HepG2 (cell line): ENCODE measurements at regions not wholly inside any gene's neighbourhood (a gene's known extent, or its start where the extent isn't known, plus 50 kb on each side); places are given as distances from the start of the nearest gene placed in this dataset.

Experiments used
- ATAC-seq: fragments of 200-7000 bp; cut with Tn5 transposase; 3 replicates; pipeline ENCODE4 v1.9.1; 2020; ENCODE audit warnings: mild to moderate bottlenecking, moderate library complexity
- BruUV-seq: library from RNA; stranded (reverse); fragments of 400-500 nt; replicated peaks from 2 replicates; lab custom pipeline; 2021; lab: Mats Ljungman, UMichigan
- CTCF ChIA-PET: fragments of 300-600 bp; formaldehyde crosslinking; extraction: SDS; loops from one replicate; lab custom pipeline; 2021; ENCODE audit warnings: low total read pairs, inconsistent platforms, low intra/inter-chr PET ratio; lab: Yijun Ruan, JAX
- POLR2A ChIA-PET: fragments of 350-600 bp; sonication (Branson Sonifier 250); formaldehyde crosslinking; loops from one replicate; lab custom pipeline; 2020; ENCODE audit warnings: antibody characterized with exemption, inconsistent platforms; lab: Yijun Ruan, JAX
- DNase-seq: peaks from one replicate; pipeline ENCODE4 v3.0.0-alpha.2; 2015; ENCODE audit warnings: low spot score
- FAIRE-seq: peaks from 3 replicates; lab custom pipeline; 2011; peaks lifted over from hg19 to GRCh38; lab: Jason Lieb, UNC
- H2AFZ ChIP-seq: one replicate; pipeline ENCODE4 v1.6.1; 2011; ENCODE audit warnings: low read length, inconsistent platforms
- H3K27ac ChIP-seq: fragments of 300-600 bp; 3 replicates; pipeline ENCODE4 v1.8.0; 2011; ENCODE audit warnings: mixed run types, mild to moderate bottlenecking, mixed read lengths, low read length, inconsistent platforms; ENCODE audit not compliant: insufficient read depth; ENCODE audit errors: extremely low read length
- H3K27me3 ChIP-seq, 2 experiments: fragments of 200-600 bp in 1 of 2; 2 replicates in 1 of 2; 3 replicates in 1 of 2; pipeline versions ENCODE4 v1.6.0 to v1.8.0; 2011; ENCODE audit warnings: low read length in 2 of 2, mild to moderate bottlenecking in 2 of 2, moderate library complexity in 2 of 2, inconsistent platforms in 1 of 2; ENCODE audit not compliant: insufficient read depth in 2 of 2, control insufficient read depth in 1 of 2
- H3K36me3 ChIP-seq, 2 experiments: fragments of 200-600 bp in 1 of 2; replicated peaks in 1 of 2; 2 replicates in 1 of 2; 3 replicates in 1 of 2; pipeline versions ENCODE4 v1.5.1 to v1.8.0; 2011; ENCODE audit warnings: low read length in 2 of 2, inconsistent platforms in 1 of 2; ENCODE audit not compliant: insufficient read depth in 2 of 2, control insufficient read depth in 1 of 2
- H3K4me1 ChIP-seq: 2 replicates; pipeline ENCODE4 v1.5.1; 2012; ENCODE audit warnings: low read length, inconsistent platforms; ENCODE audit not compliant: insufficient read depth
- H3K4me2 ChIP-seq: 2 replicates; pipeline ENCODE4 v1.6.0; 2011; ENCODE audit warnings: low read depth, low read length, inconsistent platforms
- H3K4me3 ChIP-seq, 3 experiments: fragments of 200-600 bp in 1 of 3; sonication (generic), shearing (Covaris generic) in 1 of 3; replicated peaks in 1 of 3; 2 replicates each; pipeline ENCODE4 v1.5.1; 2011 to 2016; ENCODE audit warnings: low read length in 3 of 3, inconsistent platforms in 2 of 3, low read depth in 2 of 3, mild to moderate bottlenecking in 2 of 3, control low read depth in 1 of 3, mixed read lengths in 1 of 3; ENCODE audit not compliant: insufficient read depth in 1 of 3
- H3K79me2 ChIP-seq: one replicate; pipeline ENCODE4 v1.6.1; 2011; ENCODE audit warnings: low read length, inconsistent platforms; ENCODE audit not compliant: insufficient read depth
- H3K9ac ChIP-seq: 2 replicates; pipeline ENCODE4 v1.6.0; 2011; ENCODE audit warnings: mild to moderate bottlenecking, low read depth, low read length, inconsistent platforms; ENCODE audit not compliant: insufficient read depth
- H3K9me3 ChIP-seq: 2 replicates; pipeline ENCODE4 v1.5.1; 2012; ENCODE audit warnings: mild to moderate bottlenecking, low read length
- H4K20me1 ChIP-seq: 2 replicates; pipeline ENCODE4 v1.6.0; 2011; ENCODE audit warnings: inconsistent platforms, mild to moderate bottlenecking, low read length, moderate library complexity; ENCODE audit not compliant: insufficient read depth
- FOXO1 ChIP-seq: sonication (generic); formaldehyde crosslinking; IDR thresholded peaks from 2 replicates; pipeline ENCODE4 v1.4.0; 2020; ENCODE audit warnings: missing genetic modification reagents
- GPN1 ChIP-seq: sonication (generic); formaldehyde crosslinking; IDR thresholded peaks from 2 replicates; pipeline ENCODE4 v1.5.1; 2020; ENCODE audit warnings: missing genetic modification reagents, borderline replicate concordance
- HCFC1 ChIP-seq: fragments of 150-350 bp; IDR thresholded peaks from 2 replicates; pipeline ENCODE4 v1.6.1; 2014; ENCODE audit warnings: low read depth, low read length
- HHEX ChIP-seq: IDR thresholded peaks from 2 replicates; pipeline ENCODE4 v1.6.1; 2016; ENCODE audit warnings: control low read depth
- HNF4A ChIP-seq: sonication (generic); formaldehyde crosslinking; IDR thresholded peaks from 2 replicates; pipeline ENCODE4 v1.4.0; 2020; ENCODE audit warnings: missing genetic modification reagents
- MEIS2 ChIP-seq: sonication (generic); formaldehyde crosslinking; IDR thresholded peaks from 2 replicates; pipeline ENCODE4 v1.9.0; 2021; ENCODE audit warnings: mild to moderate bottlenecking, missing genetic modification reagents
- NFKB2 ChIP-seq: sonication (generic); formaldehyde crosslinking; IDR thresholded peaks from 2 replicates; pipeline ENCODE4 v1.4.0; 2020; ENCODE audit warnings: missing genetic modification reagents, borderline replicate concordance
- RFXAP ChIP-seq: sonication (generic); formaldehyde crosslinking; IDR thresholded peaks from 2 replicates; pipeline ENCODE4 v1.4.0; 2020; ENCODE audit warnings: missing genetic modification reagents, borderline replicate concordance
- SRSF4 ChIP-seq: fragments of 200-400 bp; formaldehyde crosslinking; IDR thresholded peaks from one replicate; pipeline ENCODE4 v1.6.1; 2018; ENCODE audit warnings: mild to moderate bottlenecking, low read depth, low read length, moderate library complexity; ENCODE audit not compliant: poor library complexity, severe bottlenecking
- TEAD3 ChIP-seq: optimal IDR thresholded peaks from 2 replicates; pipeline ENCODE3; 2016; ENCODE audit warnings: borderline replicate concordance
- ZNF331 ChIP-seq: sonication (generic); formaldehyde crosslinking; IDR thresholded peaks from 2 replicates; pipeline ENCODE4 v1.4.0; 2020; ENCODE audit warnings: missing genetic modification reagents
- ZNF343 ChIP-seq: sonication (generic); formaldehyde crosslinking; IDR thresholded peaks from 2 replicates; pipeline ENCODE4 v1.4.0; 2020; ENCODE audit warnings: mild to moderate bottlenecking, missing genetic modification reagents
- in situ Hi-C: cut with HindIII; loops from 2 replicates; pipeline ENCODE4 v1.10.0; 2017; ENCODE audit warnings: low pct_unique_long_range_greater_than_20kb; ENCODE audit not compliant: extremely low pct_ligation_motif_present
- intact Hi-C: fragments of 100-400 bp; cut with micrococcal nuclease; formaldehyde crosslinking; loops from one replicate; pipeline ENCODE4 v1.10.0; 2022; ENCODE audit not compliant: unreplicated experiment
- TF ChIP-seq, protein P1 (sequence below): fragments of 450-650 bp; IDR thresholded peaks from 2 replicates; pipeline ENCODE4 v1.6.1; 2017; ENCODE audit warnings: mild to moderate bottlenecking
- TF ChIP-seq, protein P2 (sequence below): IDR thresholded peaks from 2 replicates; pipeline ENCODE4 v1.6.1; 2016
- TF ChIP-seq, protein P3 (sequence below): sonication (generic); formaldehyde crosslinking; IDR thresholded peaks from 2 replicates; pipeline ENCODE4 v1.4.0; 2020; ENCODE audit warnings: missing genetic modification reagents
- TF ChIP-seq, protein P4 (sequence below): sonication (generic); formaldehyde crosslinking; IDR thresholded peaks from 2 replicates; pipeline ENCODE4 v1.8.0; 2022; ENCODE audit warnings: mild to moderate bottlenecking, missing genetic modification reagents
- TF ChIP-seq, protein P5 (sequence below): IDR thresholded peaks from 2 replicates; pipeline ENCODE4 v1.6.1; 2018; ENCODE audit warnings: missing genetic modification reagents, mild to moderate bottlenecking, missing compliant biosample characterization

DNA sequence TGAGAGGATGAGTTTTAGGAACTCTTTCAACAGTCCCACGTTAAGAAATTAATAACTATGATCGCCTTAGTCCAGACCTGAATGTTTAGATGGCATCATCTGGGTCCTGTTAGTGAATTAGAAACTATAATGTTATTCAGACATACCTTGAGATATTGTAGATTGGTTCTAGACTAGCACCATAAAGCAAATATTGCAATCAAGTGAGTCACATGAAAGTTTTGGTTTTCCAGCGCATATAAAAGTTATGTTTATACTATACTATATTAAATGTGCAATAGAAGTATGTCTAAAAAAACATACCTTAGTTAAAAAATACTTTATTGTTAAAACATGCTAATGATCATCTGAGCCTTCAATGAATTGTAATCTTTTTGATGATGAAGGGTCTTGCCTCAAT, 106.6 kb upstream of the ATP2B1 start (continued):
- TF ChIP-seq ZNF343 (no peak), HCFC1 (no peak), SRSF4 (no peak)
- TF ChIP-seq, protein P1, sequence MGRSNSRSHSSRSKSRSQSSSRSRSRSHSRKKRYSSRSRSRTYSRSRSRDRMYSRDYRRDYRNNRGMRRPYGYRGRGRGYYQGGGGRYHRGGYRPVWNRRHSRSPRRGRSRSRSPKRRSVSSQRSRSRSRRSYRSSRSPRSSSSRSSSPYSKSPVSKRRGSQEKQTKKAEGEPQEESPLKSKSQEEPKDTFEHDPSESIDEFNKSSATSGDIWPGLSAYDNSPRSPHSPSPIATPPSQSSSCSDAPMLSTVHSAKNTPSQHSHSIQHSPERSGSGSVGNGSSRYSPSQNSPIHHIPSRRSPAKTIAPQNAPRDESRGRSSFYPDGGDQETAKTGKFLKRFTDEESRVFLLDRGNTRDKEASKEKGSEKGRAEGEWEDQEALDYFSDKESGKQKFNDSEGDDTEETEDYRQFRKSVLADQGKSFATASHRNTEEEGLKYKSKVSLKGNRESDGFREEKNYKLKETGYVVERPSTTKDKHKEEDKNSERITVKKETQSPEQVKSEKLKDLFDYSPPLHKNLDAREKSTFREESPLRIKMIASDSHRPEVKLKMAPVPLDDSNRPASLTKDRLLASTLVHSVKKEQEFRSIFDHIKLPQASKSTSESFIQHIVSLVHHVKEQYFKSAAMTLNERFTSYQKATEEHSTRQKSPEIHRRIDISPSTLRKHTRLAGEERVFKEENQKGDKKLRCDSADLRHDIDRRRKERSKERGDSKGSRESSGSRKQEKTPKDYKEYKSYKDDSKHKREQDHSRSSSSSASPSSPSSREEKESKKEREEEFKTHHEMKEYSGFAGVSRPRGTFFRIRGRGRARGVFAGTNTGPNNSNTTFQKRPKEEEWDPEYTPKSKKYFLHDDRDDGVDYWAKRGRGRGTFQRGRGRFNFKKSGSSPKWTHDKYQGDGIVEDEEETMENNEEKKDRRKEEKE = no peak

DNA sequence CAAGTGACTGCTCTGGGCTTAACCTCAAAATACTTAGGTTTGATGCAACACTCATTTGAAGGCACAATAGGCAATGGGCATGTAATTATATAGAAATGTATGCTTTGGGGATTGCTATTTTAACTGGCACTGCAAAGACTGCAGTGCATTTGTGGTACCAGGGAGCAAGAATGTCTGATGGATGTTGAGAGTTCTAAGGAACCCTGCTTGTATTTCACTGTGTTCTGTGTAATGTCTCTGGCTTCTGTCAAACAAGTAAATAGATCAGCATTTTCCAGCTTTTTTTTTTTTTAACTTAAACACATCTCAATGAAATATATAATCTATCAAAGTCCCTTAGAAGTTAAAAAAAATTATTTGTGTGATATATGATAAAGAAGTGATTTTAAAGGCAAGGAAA, 94.8 kb upstream of the ATP2B1 start:
- Histone ChIP-seq H3K27ac (no peak overlapping the region), H3K4me1 (peaks cover 14% of the 10 kb centered on the region), H3K4me3 (no peak overlapping the region), H2AFZ (no peak overlapping the region), H3K9me3 (no peaks in the 10 kb centered on the region), H3K9ac (no peak overlapping the region), H4K20me1 (no peaks in the 10 kb centered on the region), H3K36me3 (no peaks in the 10 kb centered on the region), H3K27me3 (no peaks in the 10 kb centered on the region), H3K4me2 (no peak overlapping the region), H3K79me2 (no peaks in the 10 kb centered on the region)
- in situ Hi-C loops (no loop called here), intact Hi-C loops (no loop called here)
- no TSS peak for BruUV-seq
- CTCF ChIA-PET = no interaction called here
- ATAC-seq (no peak), DNase-seq (no peak), FAIRE-seq (no peak)
- POLR2A ChIA-PET = no interaction called here
- TF ChIP-seq, protein P2, sequence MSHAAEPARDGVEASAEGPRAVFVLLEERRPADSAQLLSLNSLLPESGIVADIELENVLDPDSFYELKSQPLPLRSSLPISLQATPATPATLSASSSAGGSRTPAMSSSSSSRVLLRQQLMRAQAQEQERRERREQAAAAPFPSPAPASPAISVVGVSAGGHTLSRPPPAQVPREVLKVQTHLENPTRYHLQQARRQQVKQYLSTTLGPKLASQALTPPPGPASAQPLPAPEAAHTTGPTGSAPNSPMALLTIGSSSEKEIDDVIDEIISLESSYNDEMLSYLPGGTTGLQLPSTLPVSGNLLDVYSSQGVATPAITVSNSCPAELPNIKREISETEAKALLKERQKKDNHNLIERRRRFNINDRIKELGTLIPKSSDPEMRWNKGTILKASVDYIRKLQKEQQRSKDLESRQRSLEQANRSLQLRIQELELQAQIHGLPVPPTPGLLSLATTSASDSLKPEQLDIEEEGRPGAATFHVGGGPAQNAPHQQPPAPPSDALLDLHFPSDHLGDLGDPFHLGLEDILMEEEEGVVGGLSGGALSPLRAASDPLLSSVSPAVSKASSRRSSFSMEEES (CRISPR knock-in tag) = no peak
- TF ChIP-seq, protein P3, sequence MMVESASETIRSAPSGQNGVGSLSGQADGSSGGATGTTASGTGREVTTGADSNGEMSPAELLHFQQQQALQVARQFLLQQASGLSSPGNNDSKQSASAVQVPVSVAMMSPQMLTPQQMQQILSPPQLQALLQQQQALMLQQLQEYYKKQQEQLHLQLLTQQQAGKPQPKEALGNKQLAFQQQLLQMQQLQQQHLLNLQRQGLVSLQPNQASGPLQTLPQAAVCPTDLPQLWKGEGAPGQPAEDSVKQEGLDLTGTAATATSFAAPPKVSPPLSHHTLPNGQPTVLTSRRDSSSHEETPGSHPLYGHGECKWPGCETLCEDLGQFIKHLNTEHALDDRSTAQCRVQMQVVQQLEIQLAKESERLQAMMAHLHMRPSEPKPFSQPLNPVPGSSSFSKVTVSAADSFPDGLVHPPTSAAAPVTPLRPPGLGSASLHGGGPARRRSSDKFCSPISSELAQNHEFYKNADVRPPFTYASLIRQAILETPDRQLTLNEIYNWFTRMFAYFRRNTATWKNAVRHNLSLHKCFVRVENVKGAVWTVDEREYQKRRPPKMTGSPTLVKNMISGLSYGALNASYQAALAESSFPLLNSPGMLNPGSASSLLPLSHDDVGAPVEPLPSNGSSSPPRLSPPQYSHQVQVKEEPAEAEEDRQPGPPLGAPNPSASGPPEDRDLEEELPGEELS = no peak
- TF ChIP-seq GPN1 (CRISPR knock-in tag) (no peak), MEIS2 (no peak), NFKB2 (CRISPR knock-in tag) (no peak), FOXO1 (no peak), HHEX (no peak), HNF4A (CRISPR knock-in tag) (no peak), ZNF331 (CRISPR knock-in tag) (no peak), RFXAP (CRISPR knock-in tag) (no peak), TEAD3 (CRISPR knock-in tag) (no peak)
- TF ChIP-seq, protein P4, sequence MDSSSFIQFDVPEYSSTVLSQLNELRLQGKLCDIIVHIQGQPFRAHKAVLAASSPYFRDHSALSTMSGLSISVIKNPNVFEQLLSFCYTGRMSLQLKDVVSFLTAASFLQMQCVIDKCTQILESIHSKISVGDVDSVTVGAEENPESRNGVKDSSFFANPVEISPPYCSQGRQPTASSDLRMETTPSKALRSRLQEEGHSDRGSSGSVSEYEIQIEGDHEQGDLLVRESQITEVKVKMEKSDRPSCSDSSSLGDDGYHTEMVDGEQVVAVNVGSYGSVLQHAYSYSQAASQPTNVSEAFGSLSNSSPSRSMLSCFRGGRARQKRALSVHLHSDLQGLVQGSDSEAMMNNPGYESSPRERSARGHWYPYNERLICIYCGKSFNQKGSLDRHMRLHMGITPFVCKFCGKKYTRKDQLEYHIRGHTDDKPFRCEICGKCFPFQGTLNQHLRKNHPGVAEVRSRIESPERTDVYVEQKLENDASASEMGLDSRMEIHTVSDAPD (CRISPR knock-in tag) = no peak
- TF ChIP-seq, protein P5, sequence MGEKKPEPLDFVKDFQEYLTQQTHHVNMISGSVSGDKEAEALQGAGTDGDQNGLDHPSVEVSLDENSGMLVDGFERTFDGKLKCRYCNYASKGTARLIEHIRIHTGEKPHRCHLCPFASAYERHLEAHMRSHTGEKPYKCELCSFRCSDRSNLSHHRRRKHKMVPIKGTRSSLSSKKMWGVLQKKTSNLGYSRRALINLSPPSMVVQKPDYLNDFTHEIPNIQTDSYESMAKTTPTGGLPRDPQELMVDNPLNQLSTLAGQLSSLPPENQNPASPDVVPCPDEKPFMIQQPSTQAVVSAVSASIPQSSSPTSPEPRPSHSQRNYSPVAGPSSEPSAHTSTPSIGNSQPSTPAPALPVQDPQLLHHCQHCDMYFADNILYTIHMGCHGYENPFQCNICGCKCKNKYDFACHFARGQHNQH (CRISPR knock-in tag) = no peak
